DMS79 treated with DMSO at 0.1 percent for 48 hours (cell line): ENCODE measurements at regions not wholly inside any gene's neighbourhood (a gene's known extent, or its start where the extent isn't known, plus 50 kb on each side); places are given as distances from the start of the nearest gene placed in this dataset.

ENCODE experiments used
- DNase-seq: peaks from one replicate; lab custom pipeline; 2025; lab: John Stamatoyannopoulos, UW

GRCh38 chr12:98213556-98213955 is 301.8 kb upstream of the TMPO start:
- no peak for DNase-seq

DNA sequence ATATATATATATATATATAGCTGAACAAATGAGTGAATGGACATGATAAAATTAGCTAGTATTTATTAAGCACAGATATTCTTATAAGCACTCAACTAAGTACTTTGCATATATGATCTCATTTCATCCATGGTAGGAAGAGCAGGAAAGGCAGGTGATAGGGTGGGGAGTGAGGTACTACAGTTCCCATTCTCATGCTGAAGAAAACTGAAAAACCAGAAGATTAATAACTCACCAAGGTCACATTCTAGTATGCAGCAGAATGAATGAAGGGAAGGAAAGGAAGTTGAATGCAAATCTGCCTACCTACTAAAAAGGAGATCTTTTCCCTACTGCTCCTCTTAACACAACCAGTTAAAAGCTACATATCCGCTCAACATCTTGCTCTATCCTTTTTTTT is 298.1 kb upstream of the TMPO start:
- no peak for DNase-seq

DNA sequence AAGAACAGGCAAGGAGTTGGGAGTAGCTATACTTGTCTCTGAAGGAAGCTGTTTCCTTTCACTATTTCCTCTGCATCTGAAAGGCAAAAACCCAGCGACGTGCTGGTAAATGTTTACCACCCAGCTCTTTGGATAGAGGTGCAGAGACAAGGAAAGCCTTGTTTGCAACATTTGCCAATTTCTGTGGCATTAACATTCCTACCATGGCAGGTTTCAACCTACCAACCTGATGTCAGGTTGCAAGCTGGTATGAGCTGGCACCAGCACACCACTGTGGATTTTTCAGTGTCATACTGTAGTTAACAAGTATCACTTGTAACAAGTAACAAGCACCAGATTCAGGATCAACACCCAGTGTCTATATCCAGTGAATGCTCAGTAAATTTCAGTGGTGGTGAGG is 294.8 kb upstream of the TMPO start:
- DNase-seq: no peak

DNA sequence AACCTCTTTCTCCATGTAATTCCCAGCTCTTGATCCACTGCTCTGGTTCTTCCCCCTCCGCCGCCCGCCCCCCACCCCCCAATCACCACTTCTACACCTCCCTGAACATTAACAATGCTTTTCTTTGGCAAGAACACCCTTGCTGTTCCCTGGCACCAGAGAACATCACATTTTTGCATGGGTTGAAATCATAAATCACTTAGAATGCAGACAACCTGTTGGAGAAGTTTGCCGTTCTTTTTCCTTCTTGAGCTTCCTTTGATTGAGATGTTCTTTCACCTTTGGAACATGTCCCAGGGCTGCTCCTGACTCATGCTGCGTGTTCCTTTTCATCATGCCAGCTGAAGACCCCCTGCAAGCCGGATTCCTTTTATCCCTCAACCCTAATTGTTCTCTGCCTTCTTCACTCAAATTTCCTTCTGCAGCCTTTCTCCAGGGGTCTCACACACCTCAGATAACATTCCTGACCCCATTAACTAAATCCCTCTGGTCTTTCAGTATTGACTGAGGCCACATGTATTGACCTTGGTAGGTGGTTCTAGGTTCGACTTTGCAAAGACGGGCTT is 294.1 kb upstream of the TMPO start:
- no peak for DNase-seq

- no peak for DNase-seq
Observed at GRCh38 chr12:98222135-98222534, 293.3 kb upstream of the TMPO start.

- DNase-seq: no peak
Observed at GRCh38 chr12:98224584-98225221, 290.7 kb upstream of the TMPO start.

DNA sequence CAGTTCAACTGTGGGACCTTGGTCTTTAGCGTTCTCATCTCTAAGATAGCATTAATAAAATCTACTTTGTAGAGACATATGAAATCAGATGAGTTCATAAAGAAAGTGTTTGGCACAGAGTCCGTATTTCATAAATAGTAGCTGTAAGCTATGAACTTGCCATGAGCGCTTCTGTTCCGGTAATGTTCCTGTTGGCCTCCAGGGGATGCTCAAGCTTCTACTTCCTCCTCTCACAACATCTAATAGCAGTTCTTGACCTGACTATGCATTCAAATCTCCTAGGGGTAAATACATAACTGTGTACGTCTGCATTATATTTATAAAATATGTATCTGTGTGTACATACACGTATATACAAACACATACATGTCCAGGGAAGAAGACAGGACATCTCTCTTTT is 288.2 kb upstream of the TMPO start:
- no peak for DNase-seq

DNA sequence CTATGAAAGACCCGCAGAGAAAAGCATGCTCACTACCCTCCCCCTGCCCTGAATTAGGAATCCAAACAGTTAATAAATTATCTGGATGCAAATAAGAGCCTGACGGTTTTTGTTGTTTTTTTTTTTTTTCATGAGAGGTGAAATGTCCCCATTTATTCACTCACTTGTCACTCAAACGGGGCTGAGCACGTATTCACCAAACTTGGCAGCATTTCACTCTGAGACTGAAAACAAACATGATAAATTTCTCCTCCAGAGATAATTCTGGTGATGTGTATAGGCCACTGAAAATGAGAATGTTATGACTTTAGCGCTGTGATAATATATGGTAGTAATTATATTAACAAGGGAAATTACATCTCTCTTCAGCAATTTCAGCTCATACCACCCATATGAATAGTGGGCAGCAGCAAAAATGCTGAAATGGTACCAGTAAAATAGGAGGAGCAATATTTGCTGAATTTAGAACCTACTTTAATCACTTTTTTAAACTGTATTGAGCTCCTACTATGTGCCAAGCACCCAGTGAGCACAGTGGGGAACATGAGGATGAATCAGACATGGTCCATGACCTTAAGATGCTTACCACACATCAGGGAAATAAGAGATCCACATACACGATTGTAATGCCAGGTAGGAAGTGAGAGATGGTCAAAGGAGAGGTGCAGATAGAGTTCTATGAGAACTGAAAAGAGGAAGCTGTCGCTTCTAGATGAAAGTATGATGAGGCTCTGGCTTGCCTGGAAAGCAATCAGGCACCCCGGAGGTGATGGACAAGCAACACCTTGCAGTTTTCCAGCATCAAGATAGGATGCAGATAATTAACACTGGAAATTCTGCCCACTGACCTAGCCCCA is 286.5 kb upstream of the TMPO start:
- no peak for DNase-seq

GRCh38 chr12:98229540-98229924 is 285.9 kb upstream of the TMPO start:
- DNase-seq: no peak

DNA sequence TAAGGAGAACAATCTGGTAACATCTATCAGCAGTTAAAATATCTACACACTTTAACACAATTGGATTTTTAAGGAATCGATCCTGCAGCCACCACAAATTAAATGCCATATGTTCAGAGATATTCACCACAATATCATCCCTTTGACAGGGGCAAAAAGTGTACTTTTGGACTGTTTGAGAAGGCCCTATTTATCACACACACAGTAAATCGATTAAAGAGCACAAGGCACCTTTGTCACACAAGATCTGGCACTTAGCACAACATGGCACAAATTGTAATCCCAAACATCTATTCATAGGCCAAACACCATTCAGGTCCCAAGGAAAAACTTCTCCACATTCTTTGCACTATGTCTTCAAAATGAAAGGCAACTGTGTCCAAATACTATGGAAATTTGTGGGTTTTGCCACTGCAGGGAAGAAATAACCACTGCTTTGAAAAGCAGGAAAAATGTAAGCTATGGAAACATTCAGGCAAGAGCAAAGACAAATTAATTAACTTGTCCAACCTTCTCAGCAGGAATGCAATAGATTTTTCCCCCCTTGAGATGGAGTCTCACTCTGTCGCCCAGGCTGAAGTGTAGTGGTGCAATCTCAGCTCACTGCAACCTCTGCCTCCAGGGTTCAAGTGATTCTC is 282.5 kb upstream of the TMPO start:
- DNase-seq: no peak

DNA sequence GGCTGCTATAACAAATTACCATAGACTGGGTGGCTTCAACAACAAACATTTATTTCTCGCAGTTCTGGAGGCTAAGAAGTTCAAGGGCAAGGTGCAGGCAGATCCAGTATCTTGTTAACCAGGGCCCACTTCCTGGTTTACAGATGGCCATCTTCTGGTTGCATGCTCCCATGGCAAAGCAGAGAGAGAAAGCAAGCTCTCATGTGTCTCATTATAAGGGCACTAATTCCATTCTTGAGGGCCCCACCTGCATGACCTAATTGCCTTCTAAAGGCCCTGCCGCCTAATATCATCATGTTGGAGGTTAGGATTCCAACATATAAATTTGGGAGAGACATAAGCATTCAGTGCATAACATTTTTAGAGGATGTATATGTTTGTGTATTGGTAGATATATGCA is 280.1 kb upstream of the TMPO start:
- DNase-seq: no peak

DNA sequence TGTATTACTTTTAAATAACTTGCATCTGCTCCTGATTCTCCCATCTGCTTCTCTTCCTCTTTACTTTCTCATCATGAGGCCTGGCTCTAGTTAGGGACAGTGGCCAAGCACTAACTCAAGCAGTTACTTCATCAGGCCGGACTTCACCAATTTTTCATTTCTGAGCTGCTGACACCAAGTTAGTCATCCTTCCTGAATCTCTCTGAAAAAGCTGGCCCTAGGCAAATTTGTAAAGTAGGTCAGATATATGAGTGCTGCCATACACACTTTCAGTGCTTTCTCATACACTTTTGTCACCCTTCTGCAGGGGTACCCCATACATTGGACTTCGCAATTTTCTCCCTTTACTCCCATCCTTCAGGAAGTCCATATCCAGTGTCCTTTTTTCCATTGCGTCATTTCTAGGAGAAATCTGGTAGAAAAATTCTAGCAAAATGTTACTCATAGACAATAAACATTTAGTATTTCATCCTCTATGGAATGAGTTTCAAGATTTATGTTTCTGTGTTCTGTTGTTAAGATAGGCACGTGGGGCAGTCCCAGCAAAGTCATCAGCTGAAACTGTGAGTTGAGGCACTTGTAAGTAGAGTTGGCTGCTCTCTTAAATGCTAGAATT is 276.8 kb upstream of the TMPO start:
- DNase-seq: no peak

GRCh38 chr12:98243190-98243589 is 272.2 kb upstream of the TMPO start:
- DNase-seq: no peak

DNA sequence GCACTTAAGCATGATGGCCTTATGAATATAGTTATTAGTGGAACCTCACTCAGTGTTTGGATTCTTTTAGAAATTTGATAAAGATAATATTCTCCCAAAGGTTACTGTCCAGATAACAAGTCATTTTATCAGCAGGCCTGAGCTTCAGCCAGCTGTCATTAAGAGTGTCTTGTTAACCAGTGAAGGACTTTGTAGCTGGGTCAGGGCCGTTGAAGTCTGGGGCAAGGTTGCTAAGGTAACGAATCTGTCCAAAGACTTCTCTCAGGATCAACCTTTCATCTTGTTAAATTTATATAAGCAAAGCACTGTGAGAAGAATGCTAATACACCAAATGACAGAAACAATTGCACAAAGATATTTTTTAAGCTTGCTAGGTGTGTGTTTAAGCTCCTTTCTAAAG is 271.3 kb upstream of the TMPO start:
- DNase-seq: peak; percentile 13

DNA sequence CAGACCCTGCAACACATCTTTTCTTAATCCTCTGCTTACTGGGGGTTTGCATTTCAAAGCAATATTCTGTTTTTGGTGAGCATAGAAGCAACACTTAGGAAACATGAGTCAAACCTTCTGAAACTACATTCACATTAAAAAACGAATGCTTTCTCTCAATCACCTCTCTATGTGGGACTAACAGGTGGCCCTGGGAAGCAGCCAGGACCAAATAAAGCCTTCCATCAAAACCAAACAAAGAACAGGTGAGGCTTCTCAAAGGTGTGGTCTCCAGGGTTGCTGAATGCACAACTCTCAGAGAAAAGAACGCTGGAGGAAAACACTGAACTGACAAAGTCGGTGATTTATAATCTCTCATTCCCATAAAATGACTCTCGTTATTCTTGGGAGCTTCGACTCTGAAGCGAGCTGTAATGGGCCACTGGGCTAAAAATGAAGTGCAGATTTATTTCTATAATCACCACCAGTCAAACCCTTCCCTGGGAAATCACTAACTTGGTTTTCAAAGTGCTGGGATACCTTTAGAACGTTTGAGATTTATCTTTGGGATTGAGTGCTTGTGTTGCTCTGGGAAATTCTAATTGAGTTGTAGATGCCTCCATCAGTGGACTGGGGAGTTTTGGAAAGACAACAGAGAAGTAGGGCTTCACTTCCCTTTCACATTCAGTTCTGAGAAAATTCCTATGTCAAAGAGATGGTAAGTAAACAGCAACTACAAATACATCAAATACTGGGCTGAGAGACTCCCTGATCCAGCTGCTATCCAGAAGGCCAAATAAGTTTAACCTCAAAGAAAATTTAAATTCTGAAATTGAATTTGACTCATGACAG is 262.0 kb upstream of the TMPO start:
- peak; percentile 53 for DNase-seq

DNA sequence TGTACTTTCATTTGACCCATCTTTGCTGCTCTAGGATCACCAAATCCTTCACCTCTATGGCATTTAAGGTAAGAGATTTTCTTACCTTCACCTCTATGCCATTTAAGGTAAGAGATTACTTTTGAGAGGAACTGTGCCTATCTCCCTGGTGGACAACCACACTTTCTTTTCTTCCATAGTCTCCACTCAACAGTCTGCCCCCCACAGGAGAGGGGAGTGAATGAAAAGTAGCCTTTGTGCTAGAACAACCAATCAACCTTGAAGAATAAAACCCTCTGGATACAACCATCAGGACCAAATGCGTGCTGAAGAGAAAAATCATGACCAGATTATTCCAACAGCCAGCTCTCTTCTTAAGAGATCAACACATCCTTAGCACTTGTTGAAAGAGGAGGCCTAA is 258.6 kb upstream of the TMPO start:
- no peak for DNase-seq

GRCh38 chr12:98259693-98260092 is 255.7 kb upstream of the TMPO start:
- DNase-seq: no peak

DNA sequence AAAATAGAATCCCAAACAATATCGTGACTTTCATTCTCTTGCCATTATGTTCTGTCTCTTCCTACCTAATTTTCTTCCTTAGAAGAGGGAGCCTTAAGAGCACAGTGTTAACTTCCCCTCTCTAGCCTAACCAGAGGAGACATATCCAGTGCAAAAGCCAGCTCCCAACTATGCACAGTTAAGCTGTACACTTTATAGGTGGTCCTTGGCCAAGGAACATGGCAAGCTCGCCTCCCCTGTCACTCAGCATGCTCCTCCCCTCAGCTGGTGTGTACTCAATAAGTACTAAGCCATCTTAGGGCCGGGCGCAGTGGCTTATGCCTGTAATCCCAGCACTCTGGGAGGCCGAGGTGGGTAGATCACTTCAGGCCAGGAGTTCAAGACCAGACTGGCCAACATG is 255.1 kb upstream of the TMPO start:
- no peak for DNase-seq

DNA sequence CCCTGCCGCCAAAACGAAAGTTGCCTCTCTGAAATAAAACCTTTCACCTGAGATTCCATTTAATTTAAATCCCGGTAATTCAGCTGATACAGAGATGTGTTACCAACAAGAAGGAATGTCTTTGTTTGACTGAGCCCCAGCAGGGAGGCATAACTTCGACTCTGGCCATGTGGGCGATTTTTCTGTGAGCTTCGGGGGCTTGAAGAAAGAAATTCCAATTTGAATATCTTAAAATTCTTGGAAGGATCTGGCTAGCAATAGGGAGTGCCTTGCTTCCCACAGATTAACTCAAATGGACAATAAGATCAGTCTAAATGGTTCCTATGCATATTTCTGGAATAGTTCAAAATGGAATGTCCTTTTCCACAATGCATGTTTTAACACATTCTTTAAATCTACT is 252.5 kb upstream of the TMPO start:
- no peak for DNase-seq

GRCh38 chr12:98274430-98275130 is 240.8 kb upstream of the TMPO start:
- no peak for DNase-seq

DNA sequence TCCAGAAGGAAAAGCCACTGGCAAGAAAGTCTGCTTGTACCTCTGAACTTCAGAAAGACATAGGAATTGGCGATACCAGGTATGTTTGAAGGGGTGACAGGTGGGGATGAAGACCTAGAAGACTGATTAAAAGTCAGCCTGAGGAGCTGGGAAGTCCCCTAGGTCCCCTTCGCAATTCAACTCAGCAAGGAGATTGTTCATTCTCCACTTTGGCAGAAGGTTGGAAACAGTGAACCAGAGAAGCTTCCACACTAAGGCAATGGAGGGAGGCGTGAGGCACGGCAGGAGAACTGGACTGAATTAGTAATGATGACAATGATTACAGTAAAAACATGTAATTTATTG is 240.3 kb upstream of the TMPO start:
- DNase-seq: no peak
